ENCODE measurements at regions not wholly inside any gene's neighbourhood (a gene's known extent, or its start where the extent isn't known, plus 50 kb on each side); places are given as distances from the start of the nearest gene placed in this dataset.

GRCh38 chr3:155029941-155030340 lies 50.2 kb upstream of the MME start:
- no peak for DNase-seq (ENCODE audit: extremely low read depth in 1 of 11, low read depth in 9 of 11, low spot score in 4 of 11)

- no peak for DNase-seq (ENCODE audit: extremely low read depth in 1 of 11, low read depth in 9 of 11, low spot score in 4 of 11)
Measured at GRCh38 chr3:155026999-155027591, 53.0 kb upstream of the MME start.

DNA sequence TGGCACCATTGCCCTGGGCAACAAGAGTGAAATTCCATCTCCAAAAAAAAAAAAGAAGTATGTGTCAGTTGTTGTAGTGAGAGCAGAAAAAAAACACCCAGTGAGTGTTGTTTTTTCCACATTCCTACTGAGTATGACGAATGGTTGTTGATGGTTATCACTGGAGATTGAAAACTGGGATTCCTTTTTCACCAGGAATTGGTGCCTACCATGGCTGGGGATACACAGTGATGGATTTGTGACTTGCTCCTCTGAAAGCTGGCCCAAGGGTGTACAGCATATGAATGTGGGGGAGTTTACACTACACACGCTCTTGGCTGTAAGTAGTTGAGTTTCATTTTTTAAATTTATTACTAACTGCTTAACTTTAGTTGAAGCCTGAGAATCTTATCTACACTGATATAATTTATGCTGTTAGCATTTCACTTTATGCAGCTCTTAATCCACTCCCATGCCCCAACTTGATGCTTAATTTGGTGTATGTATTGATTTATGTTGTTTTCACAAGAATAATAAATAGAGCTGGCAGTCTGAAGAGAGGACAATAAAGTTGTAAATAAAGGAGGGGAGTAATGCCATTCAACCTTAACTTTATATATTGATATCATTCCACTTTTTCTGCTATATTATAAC lies 56.0 kb upstream of the MME start:
- DNase-seq (ENCODE audit: extremely low read depth in 1 of 11, low read depth in 9 of 11, low spot score in 4 of 11): no peak

GRCh38 chr3:155022896-155023295 lies 57.2 kb upstream of the MME start:
- DNase-seq (ENCODE audit: extremely low read depth in 1 of 11, low read depth in 9 of 11, low spot score in 4 of 11): no peak

DNA sequence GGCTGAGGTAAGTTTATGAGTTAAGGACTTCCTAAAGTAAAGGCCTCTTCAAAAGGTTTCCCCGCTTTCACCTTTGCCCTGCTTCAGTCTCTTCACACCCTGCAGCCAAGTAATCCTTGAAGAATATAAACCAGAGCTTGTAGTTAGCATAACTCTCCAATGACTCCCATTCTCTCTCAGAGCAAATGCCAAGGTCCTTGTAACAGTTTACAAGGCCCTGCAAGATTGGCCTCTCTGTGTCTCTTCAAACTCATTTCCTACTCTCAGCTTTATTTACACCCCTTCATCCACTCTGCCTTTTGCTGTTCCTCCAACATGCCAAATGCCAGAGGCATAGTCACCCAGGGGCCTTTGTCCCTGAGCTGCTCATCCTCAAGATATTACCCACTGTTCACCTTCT lies 60.5 kb upstream of the MME start:
- DNase-seq (ENCODE audit: extremely low read depth in 1 of 11, low read depth in 9 of 11, low spot score in 4 of 11): no peak

- no peak for DNase-seq (ENCODE audit: extremely low read depth in 1 of 11, low read depth in 9 of 11, low spot score in 4 of 11)
Measured at GRCh38 chr3:155018621-155019330, 61.3 kb upstream of the MME start.

DNA sequence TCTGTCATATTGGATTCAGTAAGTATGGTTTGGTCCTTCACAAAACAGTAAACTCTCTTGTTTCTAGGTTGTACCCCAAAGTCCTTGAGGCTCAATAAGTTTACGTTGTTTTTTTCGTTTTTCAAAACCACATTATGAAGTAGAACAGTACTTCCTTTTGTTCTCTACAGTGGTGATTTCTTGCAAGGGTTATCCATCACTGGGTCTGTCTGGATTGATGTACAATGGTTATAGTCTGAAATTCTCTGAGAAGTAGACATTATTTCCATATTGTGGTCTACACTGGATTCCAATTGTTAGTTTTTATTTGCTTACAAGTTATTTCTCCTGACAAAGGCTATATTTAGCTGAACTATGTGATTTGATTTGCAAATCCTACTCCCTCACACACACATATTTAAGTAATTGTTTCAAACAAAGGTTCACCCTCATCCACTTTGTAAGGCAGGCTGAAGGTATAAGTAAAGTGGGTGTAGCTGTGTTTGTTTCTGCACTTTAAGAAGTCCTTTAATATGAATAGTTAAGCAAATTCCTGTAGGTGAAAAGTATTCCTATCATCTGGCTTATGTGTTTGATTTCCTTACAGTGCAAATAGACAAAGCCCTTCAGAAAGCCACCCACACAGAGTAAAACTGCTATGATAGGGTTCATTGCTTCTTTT lies 64.2 kb upstream of the MME start:
- no peak for DNase-seq (ENCODE audit: extremely low read depth in 1 of 11, low read depth in 9 of 11, low spot score in 4 of 11)

DNA sequence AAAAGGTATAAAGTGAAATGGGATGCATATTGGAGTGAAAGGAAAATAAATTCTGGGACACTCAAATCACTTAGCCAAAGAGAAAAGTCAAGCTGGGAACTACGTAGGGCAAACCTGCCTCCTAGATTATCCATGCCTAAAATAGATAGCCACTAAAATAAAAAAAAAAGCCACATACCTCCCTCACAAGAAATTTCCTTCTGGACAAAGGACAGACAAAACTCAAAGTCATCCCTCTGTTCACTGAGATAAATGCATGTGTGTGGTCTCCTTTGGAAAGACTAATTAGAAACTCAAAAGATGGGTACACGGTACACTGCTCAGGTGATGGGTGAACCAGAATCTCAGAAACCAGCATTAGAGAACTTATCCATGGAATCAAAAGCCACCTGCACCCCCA lies 65.2 kb upstream of the MME start:
- no peak for DNase-seq (ENCODE audit: extremely low read depth in 1 of 11, low read depth in 9 of 11, low spot score in 4 of 11)

DNA sequence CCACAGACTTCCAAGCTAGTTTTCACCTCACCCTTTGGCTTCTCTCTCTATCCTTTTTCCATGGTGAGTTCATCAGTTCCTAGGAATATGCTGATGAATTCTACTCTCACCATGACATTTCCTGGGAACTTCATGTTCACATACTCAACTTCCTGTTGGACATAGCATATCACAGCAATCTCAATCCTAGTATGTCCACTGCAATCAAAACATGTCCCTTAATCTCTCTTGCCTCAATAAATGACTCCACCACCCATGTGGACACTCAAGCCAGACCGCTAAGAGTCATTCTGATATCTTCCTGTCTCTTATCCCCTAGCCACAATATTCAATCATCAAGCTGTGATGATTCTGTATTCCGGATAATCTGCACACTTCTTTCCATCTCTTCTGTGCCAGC lies 66.7 kb upstream of the MME start:
- no peak for DNase-seq (ENCODE audit: extremely low read depth in 1 of 11, low read depth in 9 of 11, low spot score in 4 of 11)

- no peak for DNase-seq (ENCODE audit: extremely low read depth in 1 of 11, low read depth in 9 of 11, low spot score in 4 of 11)
Measured at GRCh38 chr3:155012584-155012983, 67.5 kb upstream of the MME start.

- DNase-seq (ENCODE audit: extremely low read depth in 1 of 11, low read depth in 9 of 11, low spot score in 4 of 11): no peak
Measured at GRCh38 chr3:155010416-155010815, 69.7 kb upstream of the MME start.

DNA sequence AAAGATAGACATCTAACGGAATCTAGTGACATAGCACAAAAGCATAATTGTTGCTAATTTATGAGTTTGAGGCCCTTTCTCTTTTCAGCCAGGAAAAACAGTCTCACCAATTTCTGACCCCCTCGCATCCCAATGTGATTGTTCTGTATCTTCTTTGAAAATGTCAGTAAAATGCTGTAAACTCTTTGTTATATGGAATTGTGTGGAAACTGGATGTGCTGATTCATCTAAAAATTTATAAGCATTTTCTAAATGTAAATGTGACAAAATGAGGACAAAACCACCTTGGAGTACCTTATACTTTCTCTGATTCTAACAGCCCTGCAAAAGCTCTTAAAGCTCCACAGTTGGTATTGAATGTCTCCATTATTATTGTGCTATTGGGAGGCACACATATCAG lies 70.9 kb upstream of the MME start:
- DNase-seq (ENCODE audit: extremely low read depth in 1 of 11, low read depth in 9 of 11, low spot score in 4 of 11): no peak

- DNase-seq (ENCODE audit: extremely low read depth in 1 of 11, low read depth in 9 of 11, low spot score in 4 of 11): no peak
Measured at GRCh38 chr3:155007729-155008128, 72.4 kb upstream of the MME start.

DNA sequence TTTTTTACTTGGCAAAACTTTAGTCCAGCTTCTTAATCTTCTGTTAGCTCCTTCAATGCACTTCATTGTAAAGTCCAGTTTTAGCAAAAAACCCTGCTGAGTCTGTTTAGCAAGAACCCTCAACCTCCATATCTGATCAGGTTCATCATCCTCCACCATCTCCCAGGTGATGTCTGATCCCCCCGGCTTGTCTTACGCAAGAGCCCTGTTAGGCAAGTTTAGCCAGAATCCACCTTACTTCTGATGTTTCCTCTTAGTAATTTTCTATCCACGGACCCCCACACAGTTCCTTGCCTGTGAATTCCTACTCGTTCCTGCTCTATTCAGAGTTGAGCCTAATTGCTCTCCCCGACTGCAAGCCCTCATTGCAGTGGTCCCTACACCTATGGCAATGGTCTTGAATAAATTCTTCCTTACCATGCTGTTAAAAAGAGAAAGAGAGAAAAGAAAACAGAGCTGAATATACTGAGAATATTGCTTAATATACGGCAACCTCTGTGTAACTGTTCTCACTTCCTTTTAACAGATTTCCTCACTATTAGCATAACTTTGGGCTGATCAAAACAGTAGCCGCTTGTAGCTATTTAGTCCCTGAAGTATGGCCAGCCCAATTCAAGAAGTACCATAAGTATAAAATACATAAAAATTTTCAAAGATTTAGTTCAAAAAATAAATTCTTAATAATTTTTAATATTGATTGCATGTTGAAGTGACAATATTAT lies 78.7 kb upstream of the MME start:
- DNase-seq (ENCODE audit: extremely low read depth in 1 of 11, low read depth in 9 of 11, low spot score in 4 of 11): no peak

GRCh38 chr3:154992655-154993054 lies 87.5 kb upstream of the MME start:
- DNase-seq (ENCODE audit: extremely low read depth in 1 of 11, low read depth in 9 of 11, low spot score in 4 of 11): no peak

GRCh38 chr3:154990543-154990942 lies 89.6 kb upstream of the MME start:
- DNase-seq (ENCODE audit: extremely low read depth in 1 of 11, low read depth in 9 of 11, low spot score in 4 of 11): no peak

DNA sequence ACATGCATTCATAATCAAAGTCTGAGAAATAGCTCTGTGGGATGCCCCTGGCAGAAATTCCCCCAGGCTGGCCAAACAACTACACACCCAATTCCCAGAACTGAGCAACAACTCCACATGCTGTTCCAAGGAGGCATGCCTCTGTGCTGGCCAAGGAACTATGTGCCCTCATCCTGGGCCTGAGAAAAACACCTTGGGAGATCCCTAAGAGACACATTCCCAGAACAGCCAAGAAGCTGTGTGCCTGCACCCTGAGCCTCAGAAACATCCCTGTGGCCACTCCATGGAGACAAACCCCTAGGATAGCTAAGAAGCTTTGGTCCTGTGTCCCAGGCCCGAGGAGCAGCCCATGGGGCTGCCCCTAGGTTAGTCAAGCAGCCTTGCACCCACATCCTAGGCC lies 92.3 kb upstream of the MME start:
- no peak for DNase-seq (ENCODE audit: extremely low read depth in 1 of 11, low read depth in 9 of 11, low spot score in 4 of 11)

DNA sequence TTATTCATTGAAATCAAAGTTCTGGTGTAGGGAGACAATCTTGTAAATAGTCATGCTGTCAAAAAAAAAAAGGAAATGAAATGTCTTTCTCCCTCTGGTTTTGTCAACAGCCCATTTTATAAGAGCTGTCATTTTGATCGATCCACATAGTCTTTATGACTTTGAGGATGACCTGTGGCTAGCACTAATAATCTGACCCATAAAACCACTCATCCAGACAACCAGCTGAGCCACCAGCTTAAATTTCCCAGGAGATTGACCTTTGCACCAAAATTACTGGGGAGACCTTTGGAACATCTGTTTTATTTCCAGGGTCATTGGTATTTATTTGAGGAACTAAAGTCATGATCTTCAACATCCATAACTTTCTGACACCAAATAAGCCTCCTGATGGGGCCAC lies 98.5 kb upstream of the MME start:
- DNase-seq (ENCODE audit: extremely low read depth in 1 of 11, low read depth in 9 of 11, low spot score in 4 of 11): no peak

GRCh38 chr3:154981201-154981600 lies 98.9 kb upstream of the MME start:
- no peak for DNase-seq (ENCODE audit: extremely low read depth in 1 of 11, low read depth in 9 of 11, low spot score in 4 of 11)

GRCh38 chr3:154979331-154979730 lies 100.8 kb upstream of the MME start:
- DNase-seq (ENCODE audit: extremely low read depth in 1 of 11, low read depth in 9 of 11, low spot score in 4 of 11): no peak

Measured in renal cortex interstitium (tissue), 11 donors.